ENCODE measurements at regions not wholly inside any gene's neighbourhood (a gene's known extent, or its start where the extent isn't known, plus 50 kb on each side); places are given as distances from the start of the nearest gene placed in this dataset.

GRCh38 chrX:39643550-39643949 lies 454.2 kb downstream of the BCOR start:
- H3K27me3 ChIP-seq (ENCODE audit: control insufficient read depth, insufficient read depth, low read length): peaks cover 23% of the 10 kb centered on the region
- no peaks in the 10 kb centered on the region for H3K9me1 ChIP-seq (ENCODE audit: insufficient read depth, low read length)
- in situ Hi-C loops (cut with MboI; ENCODE audit: low sequenced_read_pairs): no loop called here
- no peak overlapping the region for H2BK120ac ChIP-seq (ENCODE audit: low read depth, low read length)
- BruUV-seq (replicated peaks): no TSS peak
- H3K4me2 ChIP-seq (ENCODE audit: low read depth, low read length): no peak overlapping the region
- H2BK15ac ChIP-seq (ENCODE audit: low read depth, low read length): no peak overlapping the region
- H3K9me3 ChIP-seq (ENCODE audit: control insufficient read depth, insufficient read depth, low read length): no peaks in the 10 kb centered on the region; the same call in 1 of the 2 replicates
- no CpG with 5 or more reads among the region's 3 CpGs for whole genome bisulfite sequencing, 2 experiments (ENCODE audit: extremely low coverage in 2 of 2, insufficient read length in 1 of 2)
- no peak overlapping the region for H4K5ac ChIP-seq (ENCODE audit: low read depth, low read length)
- no peak for DNase-seq
- H2AFZ ChIP-seq (replicated peaks; ENCODE audit: low read length, poor library complexity): no peak overlapping the region
- H3K79me1 ChIP-seq (ENCODE audit: low read depth in 1 of 2, low read length in 2 of 2): no peaks in the 10 kb centered on the region
- H4K91ac ChIP-seq (ENCODE audit: insufficient read depth, low read depth, low read length): no peak overlapping the region
- H2AK9ac ChIP-seq (replicated peaks; ENCODE audit: low read depth, low read length, poor library complexity): no peak overlapping the region
- H3K4ac ChIP-seq (ENCODE audit: low read depth, low read length): no peak overlapping the region
- TF ChIP-seq FOS (IDR thresholded peaks at IDR 0.05; ENCODE audit: low read depth, low read length): no peak
- TF ChIP-seq USF2 (IDR thresholded peaks at IDR 0.05; ENCODE audit: low read depth, low read length): no peak
- TF ChIP-seq CEBPB (IDR thresholded peaks at IDR 0.05; ENCODE audit: low read depth, low read length): no peak
- no peak for TF ChIP-seq CHD1 (IDR thresholded peaks at IDR 0.05; ENCODE audit: low read depth, low read length)
- no peak for TF ChIP-seq ELK1 (IDR thresholded peaks at IDR 0.05; ENCODE audit: borderline replicate concordance, low read depth, low read length)
- TF ChIP-seq BHLHE40 (IDR thresholded peaks at IDR 0.05; ENCODE audit: low read depth, low read length): no peak
- TF ChIP-seq SMC3 (IDR thresholded peaks at IDR 0.05; ENCODE audit: low read depth, low read length): no peak
- TF ChIP-seq MAZ (IDR thresholded peaks at IDR 0.05; ENCODE audit: borderline replicate concordance, low read depth, low read length): no peak
- no peak for TF ChIP-seq POLR2A (IDR thresholded peaks at IDR 0.05; ENCODE audit: low read depth, low read length)
- no peak for TF ChIP-seq MAFK (IDR thresholded peaks at IDR 0.05; ENCODE audit: low read depth, low read length)
- no peak for TF ChIP-seq RAD21 (IDR thresholded peaks at IDR 0.05; ENCODE audit: low read length)
- TF ChIP-seq CTCF (conservative IDR thresholded peaks at IDR 0.05; ENCODE audit: low read depth, low read length): no peak
- no peak for TF ChIP-seq RFX5 (IDR thresholded peaks at IDR 0.05; ENCODE audit: low read depth, low read length)
- no peak for TF ChIP-seq NFE2L2 (IDR thresholded peaks at IDR 0.05; ENCODE audit: low read depth, low read length)
- no peak for TF ChIP-seq MXI1 (IDR thresholded peaks at IDR 0.05; ENCODE audit: borderline replicate concordance, low read depth, low read length)
- no peak for TF ChIP-seq RCOR1 (IDR thresholded peaks at IDR 0.05; ENCODE audit: insufficient replicate concordance, low read length)
- H3K56ac ChIP-seq (ENCODE audit: extremely low read depth, insufficient read depth, low read length): no peak overlapping the region
- H3K4me3 ChIP-seq (ENCODE audit: insufficient read depth, low read depth, low read length): no peak overlapping the region
- H2AK5ac ChIP-seq (ENCODE audit: low read depth, low read length): no peak overlapping the region
- intact Hi-C loops (cut with micrococcal nuclease): no loop called here
- POLR2A ChIA-PET (ENCODE audit: unreplicated experiment): no interaction called here
- no peaks in the 10 kb centered on the region for H4K20me1 ChIP-seq (ENCODE audit: insufficient read depth, low read length)
- CTCF ChIA-PET: no interaction called here
- no peaks in the 10 kb centered on the region; the same call in 1 of the 2 replicates for H3K4me1 ChIP-seq (ENCODE audit: control insufficient read depth, insufficient read depth, low read length)
- H3K23ac ChIP-seq (ENCODE audit: low read depth, low read length): no peak overlapping the region
- no peak overlapping the region for H4K8ac ChIP-seq (ENCODE audit: low read depth in 2 of 2, low read length in 2 of 2)
- no peak overlapping the region for H2BK5ac ChIP-seq (ENCODE audit: low read depth, low read length, poor library complexity, severe bottlenecking)
- no peak overlapping the region for H3K9ac ChIP-seq (ENCODE audit: low read depth, low read length)
- H3K14ac ChIP-seq (replicated peaks; ENCODE audit: low read depth, low read length): no peak overlapping the region
- H2BK20ac ChIP-seq (ENCODE audit: low read depth, low read length): no peak overlapping the region
- H3K18ac ChIP-seq (ENCODE audit: low read depth, low read length): no peak overlapping the region
- no peak for ATAC-seq (ENCODE audit: low read depth)
- no peak overlapping the region for H3K27ac ChIP-seq (ENCODE audit: insufficient read depth, low read length)
- H3K36me3 ChIP-seq (ENCODE audit: control insufficient read depth, insufficient read depth, low read length): no peaks in the 10 kb centered on the region
- dilution Hi-C loops (cut with HindIII; ENCODE audit: low sequenced_read_pairs, unreplicated experiment): no loop called here

Data from IMR-90 (cell line).